Right renal pelvis (tissue), 4 donors: ENCODE measurements at regions not wholly inside any gene's neighbourhood (a gene's known extent, or its start where the extent isn't known, plus 50 kb on each side); places are given as distances from the start of the nearest gene placed in this dataset.

Experiments
- DNase-seq, 4 donors: peaks; one replicate each; pipeline ENCODE4 v3.0.0-alpha.2; 2013; ENCODE audit warnings: low read depth in 4 of 4, low spot score in 3 of 4, missing footprints in 1 of 4

GRCh38 chr7:96638669-96639068 is 71.0 kb downstream of the SEM1 start:
- DNase-seq: no peak

GRCh38 chr7:96637522-96637921 is 72.1 kb downstream of the SEM1 start:
- no peak for DNase-seq

GRCh38 chr7:96636979-96637378 is 72.7 kb downstream of the SEM1 start:
- no peak for DNase-seq

GRCh38 chr7:96636342-96636860 is 73.2 kb downstream of the SEM1 start:
- no peak for DNase-seq

- no peak for DNase-seq
These were observed 79.8 kb downstream of the SEM1 start for GRCh38 chr7:96629884-96630283.

GRCh38 chr7:96624954-96625353 is 84.7 kb downstream of the SEM1 start:
- no peak for DNase-seq

- DNase-seq: no peak
These were observed 87.7 kb downstream of the SEM1 start for GRCh38 chr7:96621932-96622331.

GRCh38 chr7:96614154-96614867 is 95.3 kb downstream of the SEM1 start:
- no peak for DNase-seq

- no peak for DNase-seq
These were observed 97.6 kb downstream of the SEM1 start for GRCh38 chr7:96612034-96612433.

- DNase-seq: no peak
These were observed 104.5 kb downstream of the SEM1 start for GRCh38 chr7:96605045-96605716.

- no peak for DNase-seq
These were observed 110.2 kb downstream of the SEM1 start for GRCh38 chr7:96599288-96599936.

GRCh38 chr7:96598421-96598820 is 111.2 kb downstream of the SEM1 start:
- DNase-seq: no peak

GRCh38 chr7:96596120-96596826 is 113.4 kb downstream of the SEM1 start:
- peak in 2 of 4 donors; percentile 3 to 12 for DNase-seq

GRCh38 chr7:96591900-96592676 is 117.6 kb downstream of the SEM1 start:
- no peak for DNase-seq

GRCh38 chr7:96591159-96591899 is 118.3 kb downstream of the SEM1 start:
- DNase-seq: no peak

- no peak for DNase-seq
These were observed 120.6 kb downstream of the SEM1 start for GRCh38 chr7:96589038-96589437.

- DNase-seq: no peak
These were observed 130.5 kb downstream of the SEM1 start for GRCh38 chr7:96579119-96579518.

GRCh38 chr7:96578606-96579005 is 131.0 kb downstream of the SEM1 start:
- no peak for DNase-seq

- DNase-seq: no peak
These were observed 146.2 kb downstream of the SEM1 start for GRCh38 chr7:96563409-96563808.

- DNase-seq: no peak
These were observed 146.7 kb downstream of the SEM1 start for GRCh38 chr7:96562966-96563365.
